Psoas muscle (tissue), 7 donors: ENCODE measurements at regions not wholly inside any gene's neighbourhood (a gene's known extent, or its start where the extent isn't known, plus 50 kb on each side); places are given as distances from the start of the nearest gene placed in this dataset.

ENCODE experiments used
- ATAC-seq, 4 donors: fragments of 200-7000 bp; cut with Tn5 transposase; one replicate each; pipeline ENCODE4 v1.9.1; 2020; ENCODE audit warnings: moderate library complexity in 3 of 4, mild to moderate bottlenecking in 2 of 4
- DNase-seq, 2 donors: peaks; one replicate each; pipeline ENCODE4 v3.0.0-alpha.2; 2020
- H3K27ac ChIP-seq: fragments of 200-600 bp; one replicate; pipeline ENCODE4 v1.8.0; 2022
- H3K27me3 ChIP-seq, 3 donors: fragments of 200-600 bp in 1 of 3; one replicate each; pipeline versions ENCODE4 v1.6.1 to v1.8.0; 2013 to 2022; ENCODE audit warnings: low read length in 2 of 3, mild to moderate bottlenecking in 2 of 3, moderate library complexity in 1 of 3; ENCODE audit not compliant: insufficient read depth in 3 of 3
- H3K36me3 ChIP-seq, 2 donors: fragments of 200-600 bp in 1 of 2; one replicate each; pipeline versions ENCODE4 v1.6.1 to v1.8.0; 2013 to 2022; ENCODE audit warnings: low read depth in 1 of 2, mild to moderate bottlenecking in 1 of 2, moderate library complexity in 1 of 2; ENCODE audit not compliant: insufficient read depth in 1 of 2
- H3K4me1 ChIP-seq: fragments of 200-600 bp; one replicate; pipeline ENCODE4 v1.8.0; 2022
- H3K4me3 ChIP-seq: fragments of 200-600 bp; one replicate; pipeline ENCODE4 v1.8.0; 2022; ENCODE audit warnings: mild to moderate bottlenecking
- H3K9me3 ChIP-seq: fragments of 200-600 bp; one replicate; pipeline ENCODE4 v1.8.0; 2022
- WGBS, 3 donors: extraction: QIAGEN DNeasy Blood & Tissue Kit; methylation state at CpG; one replicate each; pipeline versions ENCODE4 v1.1.6 to v1.1.7; 2013; 5-methylcytosine and 5-hydroxymethylcytosine counted together
- intact Hi-C, 2 donors: fragments of 100-400 bp; cut with DNase I; formaldehyde crosslinking; loops; one replicate each; pipeline versions ENCODE4 v1.11.0 to v1.14.2; 2022
- TF ChIP-seq, protein P1 (sequence below): fragments of 200-600 bp; IDR thresholded peaks from one replicate; pipeline ENCODE4 v1.8.0; 2022; ENCODE audit warnings: antibody characterized with exemption
- donor health status: healthy with polysubstance abuse.
- donor health status: DM: no; HTN: no; CAD: no; lungs with moderate emphysema.
- donor health status: Bipolar disorder and iron deficiency.
- donor health status: healthy.
- donor health status: DM: yes; HTN: yes; CAD: no.
- donor health status: DM: no; HTN: no; CAD: no.
- donor health status: DM: yes; HTN: yes; CAD: no.

- H3K27ac ChIP-seq, result no peak overlapping the region
- TF ChIP-seq, protein P1, sequence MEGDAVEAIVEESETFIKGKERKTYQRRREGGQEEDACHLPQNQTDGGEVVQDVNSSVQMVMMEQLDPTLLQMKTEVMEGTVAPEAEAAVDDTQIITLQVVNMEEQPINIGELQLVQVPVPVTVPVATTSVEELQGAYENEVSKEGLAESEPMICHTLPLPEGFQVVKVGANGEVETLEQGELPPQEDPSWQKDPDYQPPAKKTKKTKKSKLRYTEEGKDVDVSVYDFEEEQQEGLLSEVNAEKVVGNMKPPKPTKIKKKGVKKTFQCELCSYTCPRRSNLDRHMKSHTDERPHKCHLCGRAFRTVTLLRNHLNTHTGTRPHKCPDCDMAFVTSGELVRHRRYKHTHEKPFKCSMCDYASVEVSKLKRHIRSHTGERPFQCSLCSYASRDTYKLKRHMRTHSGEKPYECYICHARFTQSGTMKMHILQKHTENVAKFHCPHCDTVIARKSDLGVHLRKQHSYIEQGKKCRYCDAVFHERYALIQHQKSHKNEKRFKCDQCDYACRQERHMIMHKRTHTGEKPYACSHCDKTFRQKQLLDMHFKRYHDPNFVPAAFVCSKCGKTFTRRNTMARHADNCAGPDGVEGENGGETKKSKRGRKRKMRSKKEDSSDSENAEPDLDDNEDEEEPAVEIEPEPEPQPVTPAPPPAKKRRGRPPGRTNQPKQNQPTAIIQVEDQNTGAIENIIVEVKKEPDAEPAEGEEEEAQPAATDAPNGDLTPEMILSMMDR, result no peak
- no peak overlapping the region for H3K4me3 ChIP-seq
- no peaks in the 10 kb centered on the region for H3K9me3 ChIP-seq
- no peaks in the 10 kb centered on the region for H3K36me3 ChIP-seq
- DNase-seq (no peak), ATAC-seq (no peak)
- 96 to 100% (median 97%) methylated on average over 1 of the region's 1 CpG for WGBS, 3 donors
- intact Hi-C loops, result no loop called here
- no peaks in the 10 kb centered on the region for H3K4me1 ChIP-seq
- H3K27me3 ChIP-seq, result no peaks in the 10 kb centered on the region
Observed at GRCh38 chr2:7329465-7329864, 412.3 kb downstream of the RNF144A start.

DNA sequence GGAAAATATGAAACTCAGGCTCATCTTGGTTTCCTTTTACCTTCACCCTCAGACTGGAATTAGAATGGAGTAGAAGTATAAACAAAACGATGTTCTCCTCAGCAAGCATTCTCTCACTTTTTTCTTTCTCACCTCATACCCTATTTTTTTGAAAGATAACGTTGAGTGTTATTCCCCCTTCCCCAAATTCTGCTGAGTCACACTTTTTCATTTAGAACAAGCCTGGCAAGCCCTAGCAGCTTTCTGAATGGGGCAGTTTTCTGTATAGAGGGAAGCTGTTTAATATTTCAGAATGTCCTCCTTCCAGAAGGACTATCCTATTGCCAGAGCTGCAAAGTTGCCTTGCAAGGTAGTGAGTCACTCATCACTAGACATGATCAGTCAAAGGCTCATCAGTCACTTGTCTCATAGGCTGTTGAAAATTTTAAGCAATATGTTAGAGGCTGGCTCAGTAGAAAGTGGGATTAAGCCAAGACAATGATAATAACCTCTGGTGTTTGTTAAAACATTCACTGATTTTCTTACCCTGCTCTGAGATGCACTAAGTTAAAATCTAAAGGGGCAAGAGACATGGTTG lies 416.1 kb downstream of the RNF144A start:
- ATAC-seq, result no peak
- DNase-seq, result no peak
- 37 to 46% (median 45%) methylated on average over 2 of the region's 2 CpGs for WGBS, 3 donors
- Histone ChIP-seq H3K4me1 (no peaks in the 10 kb centered on the region), H3K27ac (no peak overlapping the region), H3K36me3 (no peaks in the 10 kb centered on the region), H3K27me3 (no peaks in the 10 kb centered on the region), H3K4me3 (no peak overlapping the region), H3K9me3 (no peaks in the 10 kb centered on the region)
- intact Hi-C loops, result no loop called here
- TF ChIP-seq, protein P1, result no peak

- no peak overlapping the region for H3K4me3 ChIP-seq
- no peaks in the 10 kb centered on the region for H3K27me3 ChIP-seq
- H3K9me3 ChIP-seq, result no peaks in the 10 kb centered on the region
- TF ChIP-seq, protein P1, result no peak
- H3K4me1 ChIP-seq, result no peaks in the 10 kb centered on the region
- 40 to 51% (median 47%) methylated on average over 5 of the region's 5 CpGs for WGBS, 3 donors
- intact Hi-C loops, result no loop called here
- no peaks in the 10 kb centered on the region for H3K36me3 ChIP-seq
- H3K27ac ChIP-seq, result no peak overlapping the region
- no peak for DNase-seq
- ATAC-seq, result no peak
Observed at GRCh38 chr2:7333960-7334493, 416.8 kb downstream of the RNF144A start.

DNA sequence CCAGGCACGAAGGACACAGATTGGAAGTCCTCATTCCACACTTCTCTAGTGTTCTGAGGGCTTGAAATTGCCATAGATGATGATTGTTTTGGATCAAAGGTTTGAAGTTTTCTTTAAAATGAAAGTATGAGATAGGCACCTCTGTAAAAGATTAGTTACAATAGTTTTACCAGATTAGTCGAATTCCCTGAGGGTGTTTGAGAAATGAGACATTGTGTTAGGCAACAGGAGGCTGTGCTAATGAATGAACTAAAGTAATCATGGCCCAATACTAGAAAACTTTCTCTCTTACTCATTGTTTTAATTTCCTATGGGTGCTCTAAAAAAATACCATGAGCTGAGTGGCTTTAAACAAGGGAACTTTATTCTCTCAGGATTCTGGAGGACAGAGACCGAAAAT lies 421.7 kb downstream of the RNF144A start:
- no peaks in the 10 kb centered on the region for H3K4me1 ChIP-seq
- ATAC-seq (no peak), DNase-seq (no peak)
- H3K27ac ChIP-seq, result no peak overlapping the region
- no peaks in the 10 kb centered on the region for H3K27me3 ChIP-seq
- no peaks in the 10 kb centered on the region for H3K36me3 ChIP-seq
- no peak overlapping the region for H3K4me3 ChIP-seq
- intact Hi-C loops, result no loop called here
- TF ChIP-seq, protein P1, result no peak
- WGBS, 3 donors, result 77 to 79% (median 78%) methylated on average over 3 of the region's 3 CpGs
- H3K9me3 ChIP-seq, result no peaks in the 10 kb centered on the region

GRCh38 chr2:7346336-7346735 lies 429.1 kb downstream of the RNF144A start:
- 81 to 84% (median 84%) methylated on average over 4 of the region's 4 CpGs for WGBS, 3 donors
- Histone ChIP-seq H3K9me3 (no peaks in the 10 kb centered on the region), H3K27me3 (no peaks in the 10 kb centered on the region), H3K27ac (no peak overlapping the region), H3K4me3 (no peak overlapping the region), H3K4me1 (no peaks in the 10 kb centered on the region), H3K36me3 (no peaks in the 10 kb centered on the region)
- intact Hi-C loops, result no loop called here
- no peak for DNase-seq
- TF ChIP-seq, protein P1, result no peak
- no peak for ATAC-seq
